ENCODE measurements at regions not wholly inside any gene's neighbourhood (a gene's known extent, or its start where the extent isn't known, plus 50 kb on each side); places are given as distances from the start of the nearest gene placed in this dataset.

GRCh38 chr9:135302329-135303279 lies 177.0 kb upstream of the PPP1R26 start:
- DNase-seq (ENCODE audit: low read depth), result no peak
- H3K4me3 ChIP-seq (ENCODE audit: low read depth, low read length), result no peak overlapping the region
- TF ChIP-seq CTCF (conservative IDR thresholded peaks at IDR 0.05; ENCODE audit: low read depth, low read length), result no peak

GRCh38 chr9:135303280-135303647 lies 176.3 kb upstream of the PPP1R26 start:
- TF ChIP-seq CTCF (conservative IDR thresholded peaks at IDR 0.05; ENCODE audit: low read depth, low read length), result no peak
- no peak for DNase-seq (ENCODE audit: low read depth)
- no peak overlapping the region for H3K4me3 ChIP-seq (ENCODE audit: low read depth, low read length)

DNA sequence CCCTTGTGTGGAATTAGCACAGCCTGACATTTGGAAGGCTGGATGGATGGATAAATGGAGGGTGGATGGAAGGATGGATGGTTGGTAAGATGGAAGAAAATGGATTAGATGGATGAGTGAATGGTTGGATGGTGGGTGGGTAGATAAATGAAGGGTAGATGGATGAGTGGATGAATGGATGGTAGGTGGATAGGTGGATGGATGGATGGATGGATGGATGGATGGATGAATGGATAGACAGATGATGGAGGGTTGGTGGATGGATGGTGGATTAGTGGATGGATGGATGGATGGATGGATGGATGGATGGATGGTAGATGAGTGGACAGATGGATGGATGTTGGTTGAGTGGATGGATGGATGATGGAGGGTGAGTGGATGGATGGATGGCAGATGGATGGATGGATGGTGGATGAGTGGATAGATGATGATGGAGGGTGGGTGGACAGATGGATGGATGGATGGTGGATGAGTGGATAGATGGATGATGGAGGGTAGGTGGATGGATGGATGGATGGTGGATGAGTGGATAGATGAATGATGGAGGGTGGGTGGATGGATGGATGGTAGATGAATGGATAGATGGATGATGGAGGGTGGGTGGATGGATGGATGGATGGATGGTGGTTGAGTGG lies 175.6 kb upstream of the PPP1R26 start:
- H3K4me3 ChIP-seq (ENCODE audit: low read depth, low read length), result no peak overlapping the region
- no peak for TF ChIP-seq CTCF (conservative IDR thresholded peaks at IDR 0.05; ENCODE audit: low read depth, low read length)
- DNase-seq (ENCODE audit: low read depth), result no peak

GRCh38 chr9:135304886-135305285 lies 174.7 kb upstream of the PPP1R26 start:
- no peak for DNase-seq (ENCODE audit: low read depth)
- no peak for TF ChIP-seq CTCF (conservative IDR thresholded peaks at IDR 0.05; ENCODE audit: low read depth, low read length)
- no peak overlapping the region for H3K4me3 ChIP-seq (ENCODE audit: low read depth, low read length)

GRCh38 chr9:135305546-135306180 lies 173.9 kb upstream of the PPP1R26 start:
- no peak overlapping the region for H3K4me3 ChIP-seq (ENCODE audit: low read depth, low read length)
- DNase-seq (ENCODE audit: low read depth), result no peak
- no peak for TF ChIP-seq CTCF (conservative IDR thresholded peaks at IDR 0.05; ENCODE audit: low read depth, low read length)

- no peak for TF ChIP-seq CTCF (conservative IDR thresholded peaks at IDR 0.05; ENCODE audit: low read depth, low read length)
- DNase-seq (ENCODE audit: low read depth), result no peak
- H3K4me3 ChIP-seq (ENCODE audit: low read depth, low read length), result no peak overlapping the region
These were observed 172.9 kb upstream of the PPP1R26 start for GRCh38 chr9:135306699-135307098.

Measured in epithelial cell of proximal tubule (primary cell).